Uterus (tissue), 2 donors: ENCODE measurements at regions not wholly inside any gene's neighbourhood (a gene's known extent, or its start where the extent isn't known, plus 50 kb on each side); places are given as distances from the start of the nearest gene placed in this dataset.

Source experiments
- POLR2A ChIP-seq, 2 donors: fragments of 450-650 bp; IDR thresholded peaks; one replicate each; pipeline ENCODE4 v1.6.1; 2016; ENCODE audit warnings: antibody characterized with exemption in 2 of 2, mild to moderate bottlenecking in 1 of 2, moderate library complexity in 1 of 2
- TF ChIP-seq, protein P1 (sequence below), 4 experiments: fragments of 200-600 bp in 2 of 4; fragments of 450-650 bp in 2 of 4; sonication (generic) in 2 of 4; IDR thresholded peaks; one replicate each; pipeline ENCODE4 v1.5.1; 2016 to 2019; ENCODE audit warnings: antibody characterized with exemption in 4 of 4, mild to moderate bottlenecking in 2 of 4, moderate library complexity in 1 of 4

DNA sequence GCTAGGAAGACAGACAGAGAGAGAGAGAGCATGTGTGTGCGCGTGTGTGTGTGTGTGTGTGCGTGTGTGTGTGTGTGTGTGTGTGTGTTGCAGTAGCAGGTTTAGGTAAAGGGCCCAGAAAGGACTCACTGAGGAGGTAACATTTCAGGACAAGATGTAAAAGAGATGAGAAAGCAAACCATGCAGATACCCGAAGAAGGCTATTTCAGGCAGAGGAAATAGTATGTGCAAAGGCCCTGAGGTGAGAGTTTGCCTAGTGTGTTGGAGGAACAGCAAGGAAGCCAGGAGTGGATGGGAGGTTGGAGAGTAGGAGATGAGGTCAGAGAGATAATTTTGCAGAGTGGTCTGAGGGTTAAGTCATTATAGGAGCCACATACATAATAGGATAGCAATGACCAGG, 754.3 kb upstream of the TBX3 start:
- TF ChIP-seq, protein P1, sequence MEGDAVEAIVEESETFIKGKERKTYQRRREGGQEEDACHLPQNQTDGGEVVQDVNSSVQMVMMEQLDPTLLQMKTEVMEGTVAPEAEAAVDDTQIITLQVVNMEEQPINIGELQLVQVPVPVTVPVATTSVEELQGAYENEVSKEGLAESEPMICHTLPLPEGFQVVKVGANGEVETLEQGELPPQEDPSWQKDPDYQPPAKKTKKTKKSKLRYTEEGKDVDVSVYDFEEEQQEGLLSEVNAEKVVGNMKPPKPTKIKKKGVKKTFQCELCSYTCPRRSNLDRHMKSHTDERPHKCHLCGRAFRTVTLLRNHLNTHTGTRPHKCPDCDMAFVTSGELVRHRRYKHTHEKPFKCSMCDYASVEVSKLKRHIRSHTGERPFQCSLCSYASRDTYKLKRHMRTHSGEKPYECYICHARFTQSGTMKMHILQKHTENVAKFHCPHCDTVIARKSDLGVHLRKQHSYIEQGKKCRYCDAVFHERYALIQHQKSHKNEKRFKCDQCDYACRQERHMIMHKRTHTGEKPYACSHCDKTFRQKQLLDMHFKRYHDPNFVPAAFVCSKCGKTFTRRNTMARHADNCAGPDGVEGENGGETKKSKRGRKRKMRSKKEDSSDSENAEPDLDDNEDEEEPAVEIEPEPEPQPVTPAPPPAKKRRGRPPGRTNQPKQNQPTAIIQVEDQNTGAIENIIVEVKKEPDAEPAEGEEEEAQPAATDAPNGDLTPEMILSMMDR (IDR thresholded peaks at IDR 0.05): no peak
- no peak for TF ChIP-seq POLR2A (IDR thresholded peaks at IDR 0.05)
